HG02973 (cell line): ENCODE measurements at regions not wholly inside any gene's neighbourhood (a gene's known extent, or its start where the extent isn't known, plus 50 kb on each side); places are given as distances from the start of the nearest gene placed in this dataset.

Experiments used
- ATAC-seq: cut with Tn5 transposase; IDR thresholded peaks from one replicate; pipeline ENCODE4 v1.9.1; 2021; ENCODE audit warnings: moderate library complexity; ENCODE audit not compliant: unreplicated experiment

DNA sequence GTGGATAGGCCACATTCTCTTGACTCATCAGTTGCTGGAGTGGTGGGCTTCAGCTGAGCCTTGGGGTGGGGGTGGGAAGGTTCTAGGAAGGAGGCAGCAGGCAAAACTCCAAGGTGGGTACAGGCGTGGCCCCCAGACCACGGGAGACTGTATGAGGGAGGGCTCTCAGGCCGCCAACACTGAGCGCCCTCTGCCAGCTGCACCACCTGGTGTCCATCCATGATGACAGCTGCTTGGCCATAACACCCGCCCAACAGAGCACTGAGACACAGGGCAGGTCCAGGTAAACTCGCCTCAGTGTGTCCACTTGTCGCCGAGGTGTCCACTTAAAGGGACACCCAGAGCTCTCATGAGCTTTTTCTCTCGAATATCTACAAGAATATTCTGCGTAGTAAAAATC lies 133.5 kb downstream of the C16orf95 start:
- ATAC-seq = no peak

DNA sequence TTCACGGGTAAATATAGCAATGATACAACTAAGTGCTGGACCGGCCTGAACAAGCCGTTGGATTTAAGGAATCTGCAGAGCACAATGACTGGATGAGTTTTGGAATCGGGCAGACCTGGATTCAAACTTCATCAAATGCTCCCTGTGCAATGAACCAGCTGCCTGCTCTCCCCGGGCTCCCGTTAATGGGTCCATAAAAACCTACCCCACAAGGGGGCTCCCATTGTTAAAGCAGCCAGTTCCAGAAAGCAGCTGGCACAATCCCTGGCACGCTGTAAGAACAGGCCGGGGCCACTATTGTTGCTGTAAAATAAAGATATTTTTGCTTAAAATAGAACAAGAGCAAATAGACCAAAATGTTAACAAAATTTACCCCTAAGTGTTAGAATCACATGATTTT lies 131.9 kb downstream of the C16orf95 start:
- ATAC-seq = no peak

GRCh38 chr16:87185983-87186382 lies 131.2 kb downstream of the C16orf95 start:
- ATAC-seq = no peak

DNA sequence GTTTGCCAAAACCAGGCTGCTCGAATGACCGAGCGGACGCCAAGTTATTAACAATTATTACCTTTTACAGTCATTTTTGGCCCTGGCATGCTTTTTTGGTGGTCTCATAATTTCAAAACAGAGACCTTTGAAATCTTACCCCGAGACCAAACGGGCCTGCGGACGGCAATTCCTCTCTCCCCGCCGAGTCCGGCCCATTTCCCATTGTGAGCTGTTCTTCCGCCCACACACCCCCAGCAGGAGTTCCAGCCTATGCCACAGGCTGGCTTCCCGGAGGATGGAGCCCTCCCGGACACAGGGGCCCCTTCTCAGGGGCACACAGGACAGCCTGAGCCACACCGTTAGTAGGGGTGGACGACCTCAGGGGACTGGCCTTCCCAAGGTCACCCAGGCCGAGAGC lies 130.7 kb downstream of the C16orf95 start:
- no peak for ATAC-seq

GRCh38 chr16:87186876-87187533 lies 130.2 kb downstream of the C16orf95 start:
- no peak for ATAC-seq

GRCh38 chr16:87188104-87188503 lies 129.1 kb downstream of the C16orf95 start:
- no peak for ATAC-seq

DNA sequence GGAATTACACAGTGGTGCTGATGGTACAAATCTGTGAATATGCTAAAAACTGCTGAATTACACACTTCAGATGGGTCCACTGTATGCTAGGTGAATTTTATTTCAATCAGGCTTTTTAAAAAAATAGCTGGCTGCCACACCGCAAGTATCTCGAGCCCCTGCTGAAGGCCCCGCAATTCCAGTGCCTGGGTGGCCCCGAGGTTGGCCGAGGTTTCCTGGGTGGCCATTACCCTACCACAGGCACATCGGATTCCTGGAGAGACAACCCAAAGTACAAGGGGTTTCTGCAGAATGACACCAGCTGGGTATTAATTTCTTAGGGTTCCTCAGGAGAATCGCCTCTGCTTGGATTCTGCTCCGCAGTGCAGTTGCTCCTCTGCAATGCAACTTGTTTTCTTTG lies 127.8 kb downstream of the C16orf95 start:
- no peak for ATAC-seq

GRCh38 chr16:87190288-87191230 lies 126.6 kb downstream of the C16orf95 start:
- no peak for ATAC-seq

GRCh38 chr16:87192452-87193073 lies 124.6 kb downstream of the C16orf95 start:
- no peak for ATAC-seq

GRCh38 chr16:87194172-87194571 lies 123.0 kb downstream of the C16orf95 start:
- ATAC-seq = no peak

DNA sequence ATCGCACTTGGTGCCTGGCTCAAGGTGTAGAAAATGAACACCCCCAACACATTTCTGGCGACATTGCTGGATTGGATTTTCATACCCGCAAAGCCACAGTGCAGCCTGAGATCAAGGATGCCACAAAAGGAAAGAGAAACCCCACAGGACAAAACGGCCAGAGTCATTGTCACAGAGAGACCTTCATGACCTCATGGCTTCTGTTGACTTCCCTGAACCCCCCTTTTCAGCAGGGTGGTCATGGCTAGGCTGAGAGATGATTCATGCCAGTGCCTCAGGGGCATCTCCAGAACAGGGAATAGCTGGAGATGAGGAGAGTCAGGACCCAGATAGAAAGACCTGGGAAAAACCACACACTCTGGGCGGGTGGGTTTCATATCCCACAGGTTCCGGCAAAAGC lies 122.0 kb downstream of the C16orf95 start:
- ATAC-seq = no peak

DNA sequence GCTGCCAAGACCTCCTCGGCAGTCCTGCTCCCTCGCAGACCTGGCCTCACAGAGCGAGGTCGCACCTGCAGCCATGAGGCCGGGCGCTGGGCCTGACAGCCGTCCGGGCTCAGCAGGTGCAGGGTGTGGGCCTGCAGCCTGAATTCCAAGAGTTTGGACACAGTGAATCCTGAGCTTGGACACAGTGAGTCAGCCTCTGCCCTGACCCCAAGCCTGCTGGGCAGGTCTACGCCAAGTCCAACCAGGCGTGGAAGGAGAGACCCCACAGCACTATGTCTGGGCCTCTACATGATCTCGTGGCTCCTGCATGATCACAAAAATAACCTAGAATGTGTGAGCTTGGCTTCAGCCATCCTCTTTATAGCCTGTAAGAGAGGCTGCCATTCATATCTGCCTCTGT lies 121.0 kb downstream of the C16orf95 start:
- ATAC-seq = no peak

DNA sequence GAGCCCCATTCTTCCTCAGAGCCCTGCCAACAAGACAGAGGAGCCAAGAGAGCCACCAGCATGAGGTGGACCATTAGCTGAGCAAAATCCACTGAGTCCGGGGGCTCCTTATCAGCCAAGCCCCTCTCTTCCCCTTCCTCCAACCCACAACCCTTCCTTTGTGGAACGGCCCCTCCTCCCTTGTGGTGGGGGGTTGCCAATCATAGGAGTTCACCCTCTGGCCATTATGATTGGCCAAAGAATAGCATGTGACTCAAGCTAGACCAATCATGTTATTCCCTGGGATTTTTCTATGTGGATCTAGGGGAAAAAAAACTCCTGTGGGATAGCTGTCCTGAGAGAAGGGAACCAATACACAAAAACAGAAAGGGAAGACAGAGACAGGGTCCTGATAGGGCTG lies 120.5 kb downstream of the C16orf95 start:
- ATAC-seq = no peak

GRCh38 chr16:87198328-87198832 lies 118.8 kb downstream of the C16orf95 start:
- ATAC-seq = no peak

- ATAC-seq = no peak
Measured at GRCh38 chr16:87198881-87199280, 118.3 kb downstream of the C16orf95 start.

GRCh38 chr16:87199379-87199778 lies 117.8 kb downstream of the C16orf95 start:
- ATAC-seq = no peak

GRCh38 chr16:87199901-87200300 lies 117.3 kb downstream of the C16orf95 start:
- no peak for ATAC-seq

GRCh38 chr16:87200637-87201036 lies 116.6 kb downstream of the C16orf95 start:
- ATAC-seq = no peak

DNA sequence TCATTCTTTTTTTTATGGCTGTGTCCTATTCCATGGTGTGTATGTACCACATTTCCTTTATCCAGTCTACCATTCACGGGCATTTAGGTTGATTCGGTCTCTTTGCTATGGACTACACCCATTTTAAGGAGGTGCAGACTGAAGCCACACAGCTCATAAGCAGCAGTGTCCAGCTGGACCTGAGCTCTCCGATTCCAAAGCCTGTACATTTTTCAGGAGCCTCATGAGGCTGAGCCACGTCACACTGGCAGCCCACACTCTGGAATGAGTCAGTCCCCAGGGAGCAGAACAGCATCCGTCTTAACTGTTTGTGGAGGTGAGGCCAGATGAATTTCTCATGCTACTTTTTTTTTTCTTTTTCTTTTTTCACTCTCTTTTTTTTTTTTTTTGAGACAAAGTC lies 116.1 kb downstream of the C16orf95 start:
- ATAC-seq = no peak

GRCh38 chr16:87201790-87202189 lies 115.4 kb downstream of the C16orf95 start:
- no peak for ATAC-seq

- ATAC-seq = no peak
Measured at GRCh38 chr16:87202346-87202745, 114.8 kb downstream of the C16orf95 start.
